SK-N-SH (cell line): ENCODE measurements at regions not wholly inside any gene's neighbourhood (a gene's known extent, or its start where the extent isn't known, plus 50 kb on each side); places are given as distances from the start of the nearest gene placed in this dataset.

Experiments used
- EZH2phosphoT487 ChIP-seq: fragments of 200-600 bp; sonication (generic); IDR thresholded peaks from 2 replicates; pipeline ENCODE4 v1.6.1; 2017; ENCODE audit warnings: low read depth, mixed run types, mild to moderate bottlenecking, antibody characterized with exemption, moderate library complexity, borderline replicate concordance
- FOSL2 ChIP-seq: IDR thresholded peaks from 2 replicates; pipeline ENCODE4 v1.4.0; 2012; ENCODE audit warnings: low read depth, mild to moderate bottlenecking, moderate library complexity, borderline replicate concordance
- MXI1 ChIP-seq: IDR thresholded peaks from 2 replicates; pipeline ENCODE4 v1.6.1; 2012; ENCODE audit warnings: mild to moderate bottlenecking, low read depth, low read length, improper control_type of control experiment
- NFIC ChIP-seq: IDR thresholded peaks from 2 replicates; pipeline ENCODE4 v1.4.0; 2012; ENCODE audit warnings: borderline replicate concordance
- POLR2AphosphoS5 ChIP-seq: IDR thresholded peaks from 2 replicates; pipeline ENCODE4 v1.6.1; 2012; ENCODE audit warnings: low read depth, low read length
- SIN3A ChIP-seq: IDR thresholded peaks from 2 replicates; pipeline ENCODE4 v1.6.1; 2012; ENCODE audit warnings: low read depth, mild to moderate bottlenecking, low read length, moderate library complexity, borderline replicate concordance
- SMC3 ChIP-seq: IDR thresholded peaks from 2 replicates; pipeline ENCODE4 v1.6.1; 2012; ENCODE audit warnings: low read depth, low read length, improper control_type of control experiment
- TAF1 ChIP-seq: IDR thresholded peaks from 2 replicates; pipeline ENCODE4 v1.6.1; 2012; ENCODE audit warnings: low read depth, mild to moderate bottlenecking, low read length, moderate library complexity, borderline replicate concordance
- TCF12 ChIP-seq: IDR thresholded peaks from 2 replicates; pipeline ENCODE4 v1.4.0; 2012
- YY1 ChIP-seq: IDR thresholded peaks from 2 replicates; pipeline ENCODE4 v1.4.0; 2012; ENCODE audit warnings: low read depth, mild to moderate bottlenecking
- TF ChIP-seq, protein P1 (sequence below): fragments of 200-600 bp; sonication (generic); IDR thresholded peaks from 2 replicates; pipeline ENCODE4 v1.6.1; 2017; ENCODE audit warnings: antibody characterized with exemption, mild to moderate bottlenecking, moderate library complexity
- TF ChIP-seq, protein P2 (sequence below): IDR thresholded peaks from 2 replicates; pipeline ENCODE4 v1.4.0; 2012; ENCODE audit warnings: low read depth
- TF ChIP-seq, protein P3 (sequence below): IDR thresholded peaks from 2 replicates; pipeline ENCODE4 v1.6.1; 2012; ENCODE audit warnings: mild to moderate bottlenecking, low read depth, low read length, moderate library complexity
- TF ChIP-seq, protein P4 (sequence below): IDR thresholded peaks from 2 replicates; pipeline ENCODE4 v1.4.0; 2012; ENCODE audit warnings: low read depth, borderline replicate concordance

DNA sequence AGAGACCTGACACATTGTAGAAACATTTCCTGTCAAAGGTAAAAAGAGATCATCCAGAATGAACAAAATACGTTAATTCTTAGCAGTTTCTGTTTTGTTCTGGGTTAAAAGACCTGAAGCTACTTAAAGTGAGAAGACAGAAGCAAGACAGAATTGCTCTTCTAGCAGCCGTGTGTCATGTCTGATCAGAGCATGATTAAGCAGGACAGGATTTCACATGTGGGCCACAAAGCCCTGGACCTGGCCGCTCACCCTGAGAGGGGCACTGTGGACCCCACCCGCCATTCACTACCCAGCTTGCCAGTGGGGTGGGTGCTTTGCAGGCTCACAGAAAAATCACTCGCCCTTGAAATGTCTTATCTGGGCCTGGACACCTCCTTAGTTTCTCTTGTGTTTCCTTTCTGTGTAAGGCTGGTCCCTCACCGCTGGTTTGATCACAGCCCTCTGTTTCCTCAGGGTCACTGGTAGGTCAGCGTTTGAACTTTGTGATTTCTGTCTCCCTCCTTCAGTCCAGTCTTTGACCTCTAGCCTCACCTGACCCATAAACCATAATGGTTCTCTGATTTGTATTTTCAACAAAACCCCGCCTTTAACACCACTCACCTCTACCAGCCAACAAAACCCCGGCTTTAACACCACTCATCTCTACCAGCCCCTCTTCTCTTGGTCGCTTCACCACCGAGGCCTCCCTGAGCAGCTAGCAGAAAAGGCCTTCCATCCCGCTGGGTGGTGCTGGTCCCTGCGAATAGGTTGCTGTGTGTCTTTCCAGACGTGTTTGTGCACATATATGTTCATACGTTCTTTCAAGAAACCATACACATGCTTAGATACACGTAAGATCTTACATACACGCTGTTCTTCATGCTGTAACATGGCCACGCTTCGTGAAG, 185.0 kb downstream of the OR4M2 start:
- TF ChIP-seq POLR2AphosphoS5 = no peak
- TF ChIP-seq EZH2phosphoT487 = no peak
- TF ChIP-seq, protein P1, sequence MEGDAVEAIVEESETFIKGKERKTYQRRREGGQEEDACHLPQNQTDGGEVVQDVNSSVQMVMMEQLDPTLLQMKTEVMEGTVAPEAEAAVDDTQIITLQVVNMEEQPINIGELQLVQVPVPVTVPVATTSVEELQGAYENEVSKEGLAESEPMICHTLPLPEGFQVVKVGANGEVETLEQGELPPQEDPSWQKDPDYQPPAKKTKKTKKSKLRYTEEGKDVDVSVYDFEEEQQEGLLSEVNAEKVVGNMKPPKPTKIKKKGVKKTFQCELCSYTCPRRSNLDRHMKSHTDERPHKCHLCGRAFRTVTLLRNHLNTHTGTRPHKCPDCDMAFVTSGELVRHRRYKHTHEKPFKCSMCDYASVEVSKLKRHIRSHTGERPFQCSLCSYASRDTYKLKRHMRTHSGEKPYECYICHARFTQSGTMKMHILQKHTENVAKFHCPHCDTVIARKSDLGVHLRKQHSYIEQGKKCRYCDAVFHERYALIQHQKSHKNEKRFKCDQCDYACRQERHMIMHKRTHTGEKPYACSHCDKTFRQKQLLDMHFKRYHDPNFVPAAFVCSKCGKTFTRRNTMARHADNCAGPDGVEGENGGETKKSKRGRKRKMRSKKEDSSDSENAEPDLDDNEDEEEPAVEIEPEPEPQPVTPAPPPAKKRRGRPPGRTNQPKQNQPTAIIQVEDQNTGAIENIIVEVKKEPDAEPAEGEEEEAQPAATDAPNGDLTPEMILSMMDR = no peak
- TF ChIP-seq FOSL2 = no peak
- TF ChIP-seq YY1 = no peak
- TF ChIP-seq NFIC = no peak
- TF ChIP-seq SIN3A = no peak
- TF ChIP-seq, protein P2, sequence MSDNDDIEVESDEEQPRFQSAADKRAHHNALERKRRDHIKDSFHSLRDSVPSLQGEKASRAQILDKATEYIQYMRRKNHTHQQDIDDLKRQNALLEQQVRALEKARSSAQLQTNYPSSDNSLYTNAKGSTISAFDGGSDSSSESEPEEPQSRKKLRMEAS = no peak
- TF ChIP-seq, protein P3, sequence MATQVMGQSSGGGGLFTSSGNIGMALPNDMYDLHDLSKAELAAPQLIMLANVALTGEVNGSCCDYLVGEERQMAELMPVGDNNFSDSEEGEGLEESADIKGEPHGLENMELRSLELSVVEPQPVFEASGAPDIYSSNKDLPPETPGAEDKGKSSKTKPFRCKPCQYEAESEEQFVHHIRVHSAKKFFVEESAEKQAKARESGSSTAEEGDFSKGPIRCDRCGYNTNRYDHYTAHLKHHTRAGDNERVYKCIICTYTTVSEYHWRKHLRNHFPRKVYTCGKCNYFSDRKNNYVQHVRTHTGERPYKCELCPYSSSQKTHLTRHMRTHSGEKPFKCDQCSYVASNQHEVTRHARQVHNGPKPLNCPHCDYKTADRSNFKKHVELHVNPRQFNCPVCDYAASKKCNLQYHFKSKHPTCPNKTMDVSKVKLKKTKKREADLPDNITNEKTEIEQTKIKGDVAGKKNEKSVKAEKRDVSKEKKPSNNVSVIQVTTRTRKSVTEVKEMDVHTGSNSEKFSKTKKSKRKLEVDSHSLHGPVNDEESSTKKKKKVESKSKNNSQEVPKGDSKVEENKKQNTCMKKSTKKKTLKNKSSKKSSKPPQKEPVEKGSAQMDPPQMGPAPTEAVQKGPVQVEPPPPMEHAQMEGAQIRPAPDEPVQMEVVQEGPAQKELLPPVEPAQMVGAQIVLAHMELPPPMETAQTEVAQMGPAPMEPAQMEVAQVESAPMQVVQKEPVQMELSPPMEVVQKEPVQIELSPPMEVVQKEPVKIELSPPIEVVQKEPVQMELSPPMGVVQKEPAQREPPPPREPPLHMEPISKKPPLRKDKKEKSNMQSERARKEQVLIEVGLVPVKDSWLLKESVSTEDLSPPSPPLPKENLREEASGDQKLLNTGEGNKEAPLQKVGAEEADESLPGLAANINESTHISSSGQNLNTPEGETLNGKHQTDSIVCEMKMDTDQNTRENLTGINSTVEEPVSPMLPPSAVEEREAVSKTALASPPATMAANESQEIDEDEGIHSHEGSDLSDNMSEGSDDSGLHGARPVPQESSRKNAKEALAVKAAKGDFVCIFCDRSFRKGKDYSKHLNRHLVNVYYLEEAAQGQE = no peak
- TF ChIP-seq TAF1 = no peak
- no peak for TF ChIP-seq SMC3
- TF ChIP-seq, protein P4, sequence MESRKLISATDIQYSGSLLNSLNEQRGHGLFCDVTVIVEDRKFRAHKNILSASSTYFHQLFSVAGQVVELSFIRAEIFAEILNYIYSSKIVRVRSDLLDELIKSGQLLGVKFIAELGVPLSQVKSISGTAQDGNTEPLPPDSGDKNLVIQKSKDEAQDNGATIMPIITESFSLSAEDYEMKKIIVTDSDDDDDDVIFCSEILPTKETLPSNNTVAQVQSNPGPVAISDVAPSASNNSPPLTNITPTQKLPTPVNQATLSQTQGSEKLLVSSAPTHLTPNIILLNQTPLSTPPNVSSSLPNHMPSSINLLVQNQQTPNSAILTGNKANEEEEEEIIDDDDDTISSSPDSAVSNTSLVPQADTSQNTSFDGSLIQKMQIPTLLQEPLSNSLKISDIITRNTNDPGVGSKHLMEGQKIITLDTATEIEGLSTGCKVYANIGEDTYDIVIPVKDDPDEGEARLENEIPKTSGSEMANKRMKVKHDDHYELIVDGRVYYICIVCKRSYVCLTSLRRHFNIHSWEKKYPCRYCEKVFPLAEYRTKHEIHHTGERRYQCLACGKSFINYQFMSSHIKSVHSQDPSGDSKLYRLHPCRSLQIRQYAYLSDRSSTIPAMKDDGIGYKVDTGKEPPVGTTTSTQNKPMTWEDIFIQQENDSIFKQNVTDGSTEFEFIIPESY = no peak
- TF ChIP-seq MXI1 = no peak
- TF ChIP-seq TCF12 = no peak
